NCI-H510A (cell line): ENCODE measurements at regions not wholly inside any gene's neighbourhood (a gene's known extent, or its start where the extent isn't known, plus 50 kb on each side); places are given as distances from the start of the nearest gene placed in this dataset.

Experiments
- DNase-seq: peaks from one replicate; lab custom pipeline; 2025; lab: John Stamatoyannopoulos, UW

DNA sequence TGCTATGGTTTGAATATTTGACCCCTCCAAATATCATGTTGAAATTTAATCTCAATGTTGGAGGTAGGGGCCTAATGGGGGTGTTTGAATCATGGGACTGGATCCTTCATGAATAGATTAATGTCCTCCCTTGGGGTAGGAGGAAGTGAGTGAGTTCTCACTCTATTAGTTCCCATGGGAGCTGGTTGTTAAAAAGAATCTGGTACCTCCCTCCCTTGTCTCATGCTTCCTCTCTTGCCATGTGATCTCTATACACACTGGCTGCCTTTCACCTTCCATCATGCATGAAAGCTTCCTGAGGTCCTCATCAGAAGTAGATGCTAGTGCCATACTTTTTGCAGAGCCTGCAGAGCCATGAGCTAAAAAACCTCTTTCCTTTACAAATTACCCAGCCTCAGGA, 177.7 kb upstream of the MCTP2 start:
- DNase-seq = no peak

DNA sequence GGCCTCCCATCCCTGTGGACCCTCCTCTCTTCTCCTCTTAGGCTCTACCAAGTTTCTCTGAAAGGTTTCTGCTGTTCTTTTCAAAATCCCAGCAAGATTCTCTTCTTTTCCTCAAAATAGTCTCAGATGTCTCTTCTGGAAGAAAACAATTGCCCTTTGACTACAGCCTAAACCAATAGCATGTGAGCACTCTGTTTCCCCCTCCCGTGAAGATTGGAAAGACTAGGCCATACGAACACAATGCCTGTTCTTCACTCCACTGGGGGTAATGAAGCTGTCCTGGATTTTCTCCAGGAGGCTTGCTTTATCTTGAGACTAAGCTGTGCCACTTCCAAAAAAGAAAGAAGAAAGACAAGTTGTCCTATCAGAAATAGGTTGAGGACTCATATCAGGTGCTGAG, 178.7 kb upstream of the MCTP2 start:
- DNase-seq = no peak

DNA sequence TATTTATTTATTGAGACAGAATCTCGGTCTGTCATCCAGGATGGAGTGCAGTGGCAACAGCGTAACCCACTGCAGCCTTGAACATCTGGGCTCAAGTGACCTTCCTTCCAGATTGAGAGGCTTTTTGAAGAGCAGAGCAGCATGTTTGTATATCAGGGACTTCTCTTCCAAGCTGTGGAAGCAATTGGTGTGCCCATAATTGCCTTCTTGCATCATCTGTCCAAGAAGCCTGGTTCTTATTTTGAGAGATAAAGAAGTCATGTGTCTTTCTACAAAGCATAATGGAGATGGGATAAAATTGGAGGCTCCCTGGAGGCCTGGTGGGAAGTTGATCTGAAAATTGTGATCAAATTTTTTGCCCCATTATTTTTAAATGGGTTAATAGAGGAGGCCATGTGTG, 183.8 kb upstream of the MCTP2 start:
- no peak for DNase-seq

DNA sequence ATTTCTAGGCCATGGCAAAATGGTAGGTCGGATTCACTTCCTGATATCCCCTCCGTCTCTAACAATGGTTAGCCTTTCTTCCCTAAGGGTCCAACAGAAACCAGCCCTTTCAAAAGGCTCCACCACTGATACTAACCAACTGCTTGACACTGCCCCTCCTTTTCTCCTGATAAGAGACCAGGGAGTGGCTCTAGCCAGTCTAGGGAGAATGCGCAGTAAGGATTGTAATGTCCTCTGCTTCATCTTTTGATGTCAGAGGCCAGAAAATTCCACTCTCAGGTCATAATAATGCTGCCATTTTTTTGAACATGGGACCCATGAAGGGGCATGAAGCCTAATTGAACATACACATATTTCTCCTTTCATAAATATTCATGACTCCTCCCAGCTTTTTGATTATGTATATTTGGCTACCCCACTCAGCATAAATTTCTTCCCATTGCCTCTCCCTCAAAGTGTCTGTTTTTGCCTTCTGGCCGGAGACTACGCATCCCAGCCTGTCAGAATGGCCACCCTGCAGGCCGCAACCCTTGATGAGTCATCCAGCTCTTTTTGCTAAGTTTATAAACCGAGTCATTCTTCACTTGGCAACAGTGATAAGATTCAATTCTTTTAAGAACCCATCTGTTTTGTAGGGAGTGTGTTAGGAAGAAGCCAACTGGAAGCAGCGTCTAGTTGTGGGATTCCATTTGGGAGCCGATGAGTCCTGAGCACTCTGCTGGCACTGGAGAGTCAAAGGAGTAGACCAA, 189.0 kb upstream of the MCTP2 start:
- no peak for DNase-seq

DNA sequence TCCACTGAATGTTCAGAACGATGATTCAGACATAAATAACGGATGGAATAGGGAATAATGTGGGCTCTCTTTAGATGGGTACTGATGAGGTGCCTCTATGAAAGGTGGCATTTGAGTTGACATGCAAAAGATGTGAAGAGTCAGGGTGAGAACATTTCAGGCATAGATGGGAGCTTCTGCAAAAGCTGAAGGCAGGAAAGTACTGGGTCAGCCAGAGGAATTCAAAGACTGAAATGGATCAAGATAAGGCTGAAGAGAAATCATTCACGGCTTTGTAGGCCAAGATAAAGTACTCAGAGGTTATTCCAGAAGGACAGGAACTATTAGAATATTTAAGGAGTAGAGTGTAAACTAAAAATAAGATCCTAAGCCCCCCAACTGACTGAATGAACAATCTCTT, 189.6 kb upstream of the MCTP2 start:
- DNase-seq = no peak

DNA sequence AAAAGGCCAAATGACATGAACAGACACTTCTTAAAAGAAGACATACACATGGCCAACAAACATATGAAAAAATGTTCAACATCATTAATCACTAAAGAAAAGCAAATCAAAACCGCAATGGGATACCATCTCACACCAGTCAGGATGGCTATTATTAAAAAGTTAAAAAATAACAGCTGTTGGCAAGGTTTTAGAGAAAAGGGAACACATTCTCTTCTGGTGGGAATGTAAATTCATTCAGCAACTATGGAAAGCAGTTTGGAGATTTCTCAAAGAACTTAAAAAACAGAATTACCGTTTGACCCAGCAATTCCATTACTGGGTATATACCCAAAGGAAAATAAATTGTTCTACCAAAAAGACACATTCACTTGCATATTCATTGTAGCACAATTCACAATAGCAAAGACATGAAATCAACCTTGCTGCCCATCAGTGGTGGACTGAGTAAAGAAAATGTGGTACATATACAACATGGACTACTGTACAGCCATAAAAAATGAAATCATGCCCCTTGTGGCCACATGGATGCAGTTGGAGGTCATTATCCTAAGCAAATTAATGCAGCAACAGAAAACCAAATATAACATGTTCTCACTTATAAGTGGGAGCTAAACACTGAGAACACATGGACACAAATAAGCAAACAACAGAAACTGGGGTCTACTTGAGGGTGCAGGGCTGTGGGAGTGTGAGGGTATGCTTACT, 190.7 kb upstream of the MCTP2 start:
- no peak for DNase-seq

DNA sequence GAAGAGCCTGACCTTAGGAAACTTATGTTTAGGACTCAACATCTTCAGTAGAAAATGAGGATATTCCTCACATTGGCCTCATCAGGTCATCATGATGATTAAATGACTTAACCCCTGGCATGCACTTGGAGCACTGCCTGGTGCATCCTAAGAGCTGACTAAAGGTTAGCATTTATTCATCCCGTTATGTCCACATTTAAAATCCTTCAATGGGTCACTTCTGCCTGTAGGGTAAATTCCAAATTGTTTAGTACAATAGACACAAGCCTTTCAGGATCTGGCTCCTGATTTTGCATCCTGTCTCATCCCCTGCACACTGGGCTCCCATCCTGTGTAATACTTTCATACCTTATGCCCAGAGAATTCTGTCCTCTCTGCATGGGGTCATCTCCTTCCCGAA, 195.2 kb upstream of the MCTP2 start:
- no peak for DNase-seq

DNA sequence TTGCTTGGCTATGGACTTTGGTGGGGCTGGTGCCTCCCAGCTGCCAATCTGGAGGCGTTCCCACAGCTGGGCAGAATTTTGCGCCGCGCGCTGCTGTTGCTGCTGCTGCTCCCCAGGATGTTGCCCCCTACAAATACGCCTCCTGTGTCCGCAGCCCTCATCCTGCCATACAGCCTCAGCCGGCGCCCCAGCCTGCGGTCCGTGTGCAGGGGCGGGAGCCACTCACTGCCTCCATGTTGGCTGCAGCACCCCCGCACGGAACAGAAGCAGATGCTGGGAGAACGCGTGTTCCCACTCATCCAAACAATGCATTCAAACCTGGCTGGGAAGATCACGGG, 197.7 kb upstream of the MCTP2 start:
- no peak for DNase-seq

DNA sequence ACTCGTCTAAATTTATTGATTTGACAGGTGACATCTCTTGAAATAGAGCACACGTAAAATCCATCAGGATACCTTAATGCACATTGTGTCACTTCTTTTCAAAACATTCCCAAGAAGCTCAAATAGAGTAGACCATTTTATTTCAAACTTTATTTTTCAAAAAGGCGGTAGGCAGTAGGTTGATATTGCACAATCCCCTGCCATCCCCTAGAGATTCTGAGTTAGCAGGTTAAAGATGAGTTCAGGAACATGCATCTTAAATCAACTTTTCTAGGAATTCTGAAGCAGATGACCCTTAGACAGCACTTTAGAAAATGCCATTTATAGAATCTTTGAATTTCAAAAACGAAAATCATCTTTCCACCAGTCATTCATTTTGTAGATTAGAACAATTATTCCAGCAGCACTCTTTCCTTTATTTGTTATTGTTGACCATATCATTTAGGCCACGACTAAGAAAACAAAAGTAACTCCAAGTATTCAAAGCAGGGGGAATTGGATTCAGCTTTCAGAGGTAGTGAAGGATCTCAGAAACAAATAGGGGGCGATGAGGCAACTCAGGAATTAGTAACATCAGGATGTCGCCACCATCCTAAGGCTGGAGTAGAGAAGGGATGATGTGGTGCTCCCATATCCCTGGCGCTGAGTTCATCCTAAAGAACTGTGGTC, 198.2 kb upstream of the MCTP2 start:
- no peak for DNase-seq

DNA sequence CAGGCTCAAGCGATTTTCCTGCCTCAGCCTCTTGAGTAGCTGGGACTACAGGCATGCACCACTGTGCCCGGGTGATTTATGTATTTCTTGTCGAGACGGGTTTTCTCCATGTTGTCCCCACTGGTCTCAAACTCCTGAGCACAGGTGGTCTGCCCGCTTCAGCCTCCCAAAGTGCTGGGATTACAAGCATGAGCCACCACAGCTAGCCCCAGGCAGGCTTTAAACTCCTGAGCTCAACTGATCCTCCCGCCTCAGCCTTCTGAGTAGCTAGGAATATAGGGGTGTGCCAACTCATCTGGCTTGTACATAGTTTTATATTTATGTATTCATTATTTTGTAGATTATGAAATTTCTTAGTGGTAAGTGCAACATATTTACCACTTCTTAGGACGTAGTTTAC, 198.8 kb upstream of the MCTP2 start:
- DNase-seq = no peak

DNA sequence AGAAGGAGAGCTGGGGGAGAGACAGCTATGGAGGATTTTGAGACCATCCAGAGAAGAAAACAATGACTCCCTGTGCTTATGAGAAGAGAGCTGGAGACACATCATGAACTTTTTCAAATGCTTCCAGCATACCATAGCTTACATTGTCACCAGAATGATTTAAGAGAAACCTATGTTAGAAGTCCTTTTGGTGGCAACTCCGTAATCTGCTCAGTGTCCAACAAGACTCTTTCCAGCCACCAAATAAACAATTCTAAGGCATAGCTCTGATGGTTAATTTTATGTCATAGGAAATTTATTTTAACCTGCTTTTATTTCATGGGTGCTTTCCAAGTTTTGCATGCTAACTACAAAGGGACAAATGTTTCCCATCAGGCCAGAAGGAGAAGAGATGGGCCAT, 200.3 kb upstream of the MCTP2 start:
- DNase-seq = no peak

DNA sequence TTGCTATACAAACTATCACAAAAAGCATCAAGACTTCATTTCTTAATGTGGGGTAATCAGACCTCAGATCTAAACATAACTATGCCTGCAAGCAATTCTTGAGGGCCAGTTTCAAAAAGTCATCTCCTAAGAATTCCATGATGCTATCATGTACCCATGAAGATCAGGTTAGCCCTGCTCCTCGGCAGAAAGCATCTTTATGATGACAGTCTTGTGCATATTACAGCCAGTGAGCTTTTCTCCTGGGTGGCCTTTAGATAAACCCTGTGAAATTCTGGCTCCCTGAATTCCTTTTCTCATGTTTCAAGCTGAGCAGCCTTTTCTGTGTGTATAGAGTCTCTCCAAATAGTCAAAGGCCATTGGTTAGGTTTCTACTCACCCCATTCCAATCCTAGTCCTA, 201.9 kb upstream of the MCTP2 start:
- DNase-seq = no peak

DNA sequence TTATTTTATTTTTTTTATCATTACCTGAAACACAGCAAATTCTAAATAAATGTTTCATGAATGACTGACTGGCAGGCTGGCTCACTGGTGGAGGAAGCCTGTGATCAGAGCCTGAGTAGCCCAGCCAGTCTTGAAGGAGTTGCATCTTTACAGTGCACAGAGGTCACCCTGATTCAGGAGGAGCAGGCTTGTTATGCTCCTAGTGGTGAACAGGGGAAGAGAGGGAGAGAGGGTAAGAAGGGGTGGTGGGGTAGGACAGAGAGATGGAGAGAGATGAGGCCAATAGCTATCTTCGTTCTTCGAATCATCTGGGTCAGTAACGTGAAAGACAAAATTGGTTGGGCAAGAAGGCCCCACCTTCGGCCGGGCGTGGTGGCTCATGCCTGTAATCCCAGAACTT, 202.6 kb upstream of the MCTP2 start:
- DNase-seq = no peak

DNA sequence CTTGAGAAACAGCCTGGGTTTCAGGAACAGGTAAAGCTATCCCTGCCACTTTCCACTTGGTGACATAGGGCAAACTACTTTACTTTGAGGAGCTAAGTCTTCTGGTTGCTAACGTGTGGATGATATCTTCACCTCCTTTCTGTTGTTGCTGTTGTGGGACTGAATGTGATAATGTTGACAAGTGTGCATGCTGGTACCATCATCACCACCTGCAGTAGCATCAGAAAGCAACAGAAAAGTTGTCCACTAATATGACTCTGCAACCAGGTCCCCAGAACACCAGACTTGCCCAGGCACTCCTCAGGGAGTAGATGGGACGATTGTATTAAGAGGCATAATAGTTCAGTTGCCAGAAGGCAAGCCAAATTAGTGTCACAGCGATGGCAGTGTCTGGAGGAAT, 203.2 kb upstream of the MCTP2 start:
- no peak for DNase-seq

DNA sequence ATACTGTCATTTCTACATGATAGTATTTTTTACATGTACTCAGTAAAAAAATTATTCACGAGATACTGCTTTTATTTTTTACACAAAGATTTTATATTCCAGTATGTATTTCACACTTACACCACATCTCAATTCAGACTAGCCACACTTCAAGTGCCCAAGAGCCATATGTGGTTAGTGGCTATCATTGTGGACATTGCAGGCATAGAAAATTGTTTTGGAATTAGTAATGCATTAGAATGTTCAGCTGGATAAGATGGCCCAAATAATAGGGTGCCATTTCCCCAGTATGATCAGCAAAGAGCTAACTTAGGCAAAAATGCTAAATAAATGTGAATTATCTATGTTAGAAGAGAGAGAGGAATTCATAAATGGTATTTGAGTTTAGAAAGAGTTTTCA, 203.8 kb upstream of the MCTP2 start:
- DNase-seq = no peak

DNA sequence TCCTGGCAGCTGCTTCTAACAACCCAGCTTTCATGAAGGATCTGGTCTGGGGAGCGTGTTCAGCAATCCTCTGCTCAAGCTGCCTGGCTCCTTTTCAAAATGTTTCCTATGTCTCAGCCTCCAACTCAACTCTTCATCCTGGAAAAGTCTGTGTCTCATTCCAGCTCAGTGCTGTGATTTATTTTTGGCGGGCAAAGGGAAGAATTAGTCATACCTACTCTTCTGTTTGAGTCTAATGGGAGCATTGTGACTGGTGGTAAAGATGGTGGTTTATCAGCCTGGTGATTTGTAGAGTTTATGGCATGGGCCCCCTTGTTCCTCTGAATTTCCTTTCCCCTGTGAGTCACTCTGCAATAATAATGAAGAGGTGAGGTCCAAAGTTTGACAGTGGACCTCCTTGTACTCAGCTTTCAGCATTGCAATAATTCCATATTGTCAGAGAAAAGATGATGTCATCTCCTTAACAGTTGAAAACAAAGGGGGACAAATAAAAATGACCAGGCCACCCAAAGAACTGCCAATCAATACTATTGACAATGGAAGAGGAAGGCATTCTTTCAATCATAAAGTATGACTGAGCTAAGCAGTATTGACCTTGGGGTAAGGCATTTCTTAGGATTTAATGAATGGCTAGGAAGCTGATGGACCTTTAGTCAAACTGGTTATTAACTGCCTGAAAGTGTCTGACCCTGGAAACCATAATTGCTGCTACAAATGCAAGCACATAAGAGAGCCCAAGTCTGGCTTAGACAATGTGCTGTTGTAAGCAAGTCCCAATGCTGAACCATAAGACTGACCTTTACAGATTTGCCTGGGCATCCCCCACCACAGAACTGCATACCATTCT, 204.7 kb upstream of the MCTP2 start:
- DNase-seq = no peak

DNA sequence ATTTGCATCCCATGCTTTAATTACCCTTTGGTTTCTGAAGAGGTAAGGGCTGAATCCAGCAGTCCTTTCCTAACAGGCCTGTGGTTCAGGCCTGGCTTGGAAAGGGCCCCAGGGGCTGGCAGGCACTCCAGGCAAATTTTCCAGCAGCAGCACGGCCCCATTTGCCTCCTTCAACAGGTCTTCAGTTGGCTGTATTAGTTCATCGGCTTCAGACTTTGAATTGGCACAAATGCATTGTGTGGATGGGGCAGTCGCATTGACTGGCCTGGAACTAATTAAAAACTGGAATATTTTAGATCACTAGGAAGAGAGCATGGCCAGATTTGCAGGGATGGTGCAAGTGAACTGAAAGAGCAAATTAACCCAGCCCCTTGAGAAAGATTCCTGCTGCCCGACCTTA, 207.8 kb upstream of the MCTP2 start:
- no peak for DNase-seq

DNA sequence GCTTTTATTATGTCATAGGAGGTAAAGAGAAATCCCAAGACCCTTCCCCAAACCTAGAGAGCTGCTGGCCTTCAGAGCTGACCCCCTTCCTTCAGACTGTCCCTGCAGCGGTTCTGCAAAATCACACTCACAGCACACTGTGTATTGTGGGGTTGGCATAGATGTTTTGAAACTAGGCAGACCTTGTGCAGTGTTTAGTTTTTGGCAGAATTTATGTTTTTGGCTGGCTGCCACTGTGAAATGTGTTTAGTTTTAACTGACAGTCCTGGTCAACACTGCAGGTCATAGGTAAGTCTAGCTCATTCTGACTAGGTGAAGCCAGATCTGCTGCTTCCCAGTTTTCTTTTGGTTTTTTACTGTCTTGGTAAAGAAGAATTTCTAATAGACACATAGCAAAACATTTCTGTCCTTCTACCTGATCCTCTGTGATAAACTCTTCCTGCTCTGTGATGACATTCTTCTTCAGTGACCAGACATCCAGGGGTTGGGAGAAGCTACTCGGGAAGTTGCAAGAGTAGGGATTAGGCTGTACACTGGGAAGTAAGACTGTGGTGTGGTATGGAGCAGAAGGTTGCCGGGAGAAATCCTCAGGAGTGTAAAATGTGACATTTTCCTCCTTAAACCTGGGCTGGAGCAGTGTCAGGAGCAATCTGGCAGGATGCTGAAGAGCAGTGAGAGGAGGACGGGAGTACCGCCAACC, 209.6 kb upstream of the MCTP2 start:
- no peak for DNase-seq

DNA sequence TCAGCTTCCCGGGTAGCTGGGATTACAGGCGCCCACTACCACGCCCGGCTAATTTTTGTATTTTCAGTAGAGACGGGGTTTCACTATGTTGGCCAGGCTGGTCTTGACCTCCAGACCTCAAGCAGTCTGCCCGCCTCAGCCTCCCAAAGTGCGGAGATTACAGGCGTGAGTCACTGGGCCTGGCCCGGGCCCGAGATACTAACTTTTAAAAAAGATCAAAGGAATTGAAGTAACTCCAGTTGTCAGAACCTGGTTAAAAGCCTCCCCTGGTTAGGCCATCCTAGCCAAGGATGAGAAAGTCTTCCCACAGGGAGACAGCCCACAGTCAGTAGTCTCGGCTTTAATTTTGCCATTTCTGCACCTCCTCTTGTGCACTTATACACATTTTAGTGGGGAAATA, 212.3 kb upstream of the MCTP2 start:
- DNase-seq = no peak

DNA sequence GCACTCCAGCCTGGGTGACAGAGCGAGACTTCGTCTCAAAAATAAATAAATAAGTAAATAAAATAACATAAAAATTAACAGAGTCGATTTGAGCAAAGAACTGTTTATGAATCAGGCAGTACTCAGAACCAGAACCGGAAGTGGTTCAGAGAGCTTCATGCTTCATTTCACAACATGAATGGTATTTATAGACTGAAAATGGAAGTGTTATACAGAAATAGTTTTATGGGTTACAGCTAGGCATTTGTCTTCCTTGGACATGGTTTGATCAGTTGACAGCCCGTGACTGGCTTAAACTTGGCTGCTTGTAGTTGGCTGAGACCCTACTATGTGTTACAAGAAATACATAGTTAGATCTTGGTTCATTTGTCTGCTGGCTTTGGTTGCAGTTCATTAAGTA, 216.0 kb upstream of the MCTP2 start:
- no peak for DNase-seq

DNA sequence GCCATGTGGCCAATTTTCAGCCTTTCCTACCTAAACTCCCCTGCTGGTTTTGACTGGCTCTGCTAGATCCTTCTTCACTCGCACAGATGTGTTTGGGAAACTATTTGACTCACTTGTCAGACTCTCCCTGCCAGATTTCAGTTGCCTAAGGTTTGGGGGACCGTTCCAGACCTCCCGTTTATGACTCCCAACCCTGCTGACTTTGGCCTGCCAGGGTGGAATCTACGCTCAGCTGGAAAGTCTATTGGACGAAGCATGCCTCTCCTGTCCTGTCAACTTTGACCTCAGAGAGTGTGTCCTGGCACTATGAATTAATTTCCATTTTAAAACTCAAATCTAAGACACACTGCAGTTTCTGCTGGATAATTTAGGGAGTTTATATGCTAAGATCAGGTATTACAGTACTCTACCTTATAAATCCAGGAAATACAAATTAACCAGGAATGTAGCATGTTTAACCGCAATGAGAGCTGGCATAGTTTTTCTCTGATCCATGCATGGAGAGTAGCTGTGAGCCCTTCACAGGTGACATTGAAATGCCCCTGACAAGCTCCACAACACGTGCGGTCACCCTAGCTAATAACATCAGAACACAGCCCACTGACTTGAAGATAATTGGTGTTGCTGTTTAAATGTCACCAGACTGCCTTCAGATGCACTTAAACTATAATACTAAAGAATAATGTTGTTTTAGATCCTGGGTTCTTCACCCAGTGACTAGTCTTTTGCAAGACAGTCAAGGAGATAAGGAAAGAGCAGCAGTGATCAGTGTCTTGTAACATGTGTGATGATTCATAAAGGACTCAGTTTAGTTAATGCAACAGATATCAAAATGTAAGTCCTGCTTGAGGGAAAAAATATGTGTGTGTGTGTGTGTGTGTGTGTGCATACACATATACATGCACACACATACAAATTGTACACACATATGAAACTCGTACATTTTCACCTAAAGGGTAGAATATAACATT, 223.0 kb upstream of the MCTP2 start:
- DNase-seq = no peak
